ENCODE measurements at regions not wholly inside any gene's neighbourhood (a gene's known extent, or its start where the extent isn't known, plus 50 kb on each side); places are given as distances from the start of the nearest gene placed in this dataset.

DNA sequence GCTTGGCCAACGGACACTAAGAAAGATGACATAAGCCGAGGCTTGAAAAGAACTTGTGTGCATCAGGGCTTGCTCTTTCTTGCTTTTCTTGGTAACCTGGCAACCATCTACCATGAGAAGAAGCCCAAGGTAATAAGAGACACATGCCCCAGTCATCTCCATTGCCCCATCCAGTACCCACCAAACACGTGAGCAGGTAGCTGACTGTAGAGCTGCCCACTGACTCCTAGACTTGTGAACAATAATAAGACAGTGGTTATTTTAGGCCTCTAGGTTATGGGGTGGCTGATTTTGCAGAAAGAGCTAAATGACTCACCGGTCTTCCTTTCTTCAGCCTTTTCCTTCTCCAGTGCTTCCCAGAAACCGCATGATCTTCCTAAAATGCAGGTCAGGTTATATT is 105.0 kb upstream of the JUN start:
- TF ChIP-seq EP300 (IDR thresholded peaks at IDR 0.05) (no peak), CTCF (IDR thresholded peaks at IDR 0.05) (no peak)

All from ovary (tissue), 3 donors.